ENCODE measurements at regions not wholly inside any gene's neighbourhood (a gene's known extent, or its start where the extent isn't known, plus 50 kb on each side); places are given as distances from the start of the nearest gene placed in this dataset.
A peak's percentile ranks its signal among the peaks of the same experiment; 100 is the strongest.
"Not testable (repeated sequence)": the region's sequence is repeated elsewhere in the genome, so short reads cannot be mapped to it uniquely, and the experiment has no call there.

GRCh38 chr18:22067109-22067508 lies 102.3 kb upstream of the GATA6 start:
- no peak overlapping the region for H3K4me3 ChIP-seq (ENCODE audit: low read length in 2 of 2)
- no peak overlapping the region for H3K27ac ChIP-seq (replicated peaks; ENCODE audit: low read length)
- no peaks in the 10 kb centered on the region for H3K36me3 ChIP-seq (replicated peaks in 1 of 2; ENCODE audit: control insufficient read depth in 2 of 2, insufficient read depth in 2 of 2, low read length in 2 of 2)
- peaks cover 0 to 4% of the 10 kb centered on the region in 2 donors for H3K4me1 ChIP-seq (ENCODE audit: control insufficient read depth in 2 of 2, insufficient read depth in 1 of 2, low read depth in 1 of 2, low read length in 2 of 2)
- no peak overlapping the region for H3K14ac ChIP-seq (ENCODE audit: low read length)
- H3K27me3 ChIP-seq (ENCODE audit: control insufficient read depth in 3 of 3, insufficient read depth in 3 of 3, low read depth in 1 of 3, low read length in 3 of 3): peaks cover 0 to 1% (median 0%) of the 10 kb centered on the region in 3 experiments
- no peaks in the 10 kb centered on the region for H3K79me1 ChIP-seq (ENCODE audit: low read depth, low read length)
- H3K9me3 ChIP-seq (replicated peaks in 1 of 2; ENCODE audit: control insufficient read depth in 2 of 2, insufficient read depth in 1 of 2, low read depth in 1 of 2, low read length in 2 of 2): no peaks in the 10 kb centered on the region
- H3K4me2 ChIP-seq (ENCODE audit: insufficient read depth, low read length, poor library complexity, severe bottlenecking): no peak overlapping the region
- no peak overlapping the region for H2BK15ac ChIP-seq (ENCODE audit: low read length)
- WGBS, 2 donors (ENCODE audit: extremely low coverage in 2 of 2, insufficient read length in 2 of 2, insufficient replicate concordance in 1 of 2): no CpG with 5 or more reads among the region's 2 CpGs
- H3K23ac ChIP-seq (ENCODE audit: low read depth, low read length, poor library complexity): no peak overlapping the region
- H2AK5ac ChIP-seq (ENCODE audit: low read depth, low read length): no peak overlapping the region
- H3K4ac ChIP-seq (ENCODE audit: low read length): no peak overlapping the region
- H3K18ac ChIP-seq (ENCODE audit: low read length): no peak overlapping the region
- H4K8ac ChIP-seq (ENCODE audit: low read depth, low read length): no peak overlapping the region
- H2AFZ ChIP-seq (ENCODE audit: low read length): no peak overlapping the region
- H2BK12ac ChIP-seq (ENCODE audit: low read length): no peak overlapping the region
- H2BK5ac ChIP-seq (ENCODE audit: low read length): no peak overlapping the region
- no peak for DNase-seq (ENCODE audit: low spot score)
- no peak overlapping the region for H4K91ac ChIP-seq (ENCODE audit: low read depth, low read length, poor library complexity)
- no peak overlapping the region for H2BK120ac ChIP-seq (ENCODE audit: low read depth, low read length)
- no peak overlapping the region for H3K9ac ChIP-seq (ENCODE audit: low read depth, low read length, poor library complexity)

GRCh38 chr18:22067682-22068081 lies 101.7 kb upstream of the GATA6 start:
- H3K23ac ChIP-seq (ENCODE audit: low read depth, low read length, poor library complexity): no peak overlapping the region
- H3K14ac ChIP-seq (ENCODE audit: low read length): no peak overlapping the region
- H3K9me3 ChIP-seq (replicated peaks in 1 of 2; ENCODE audit: control insufficient read depth in 2 of 2, insufficient read depth in 1 of 2, low read depth in 1 of 2, low read length in 2 of 2): no peaks in the 10 kb centered on the region
- no peak overlapping the region for H2BK15ac ChIP-seq (ENCODE audit: low read length)
- H3K36me3 ChIP-seq (replicated peaks in 1 of 2; ENCODE audit: control insufficient read depth in 2 of 2, insufficient read depth in 2 of 2, low read length in 2 of 2): no peaks in the 10 kb centered on the region
- no peak overlapping the region for H3K18ac ChIP-seq (ENCODE audit: low read length)
- H3K27me3 ChIP-seq (ENCODE audit: control insufficient read depth in 3 of 3, insufficient read depth in 3 of 3, low read depth in 1 of 3, low read length in 3 of 3): peaks cover 0 to 1% (median 0%) of the 10 kb centered on the region in 3 experiments
- H2BK12ac ChIP-seq (ENCODE audit: low read length): no peak overlapping the region
- no peak overlapping the region for H2BK5ac ChIP-seq (ENCODE audit: low read length)
- no peak for DNase-seq (ENCODE audit: low spot score)
- H3K27ac ChIP-seq (replicated peaks; ENCODE audit: low read length): no peak overlapping the region
- H4K91ac ChIP-seq (ENCODE audit: low read depth, low read length, poor library complexity): no peak overlapping the region
- no peak overlapping the region for H3K9ac ChIP-seq (ENCODE audit: low read depth, low read length, poor library complexity)
- no peak overlapping the region for H2AFZ ChIP-seq (ENCODE audit: low read length)
- H3K4me1 ChIP-seq (ENCODE audit: control insufficient read depth in 2 of 2, insufficient read depth in 1 of 2, low read depth in 1 of 2, low read length in 2 of 2): peaks cover 0 to 4% of the 10 kb centered on the region in 2 donors
- no peak overlapping the region for H3K4me3 ChIP-seq (ENCODE audit: low read length in 2 of 2)
- no peak overlapping the region for H4K8ac ChIP-seq (ENCODE audit: low read depth, low read length)
- H2BK120ac ChIP-seq (ENCODE audit: low read depth, low read length): no peak overlapping the region
- no peak overlapping the region for H3K4ac ChIP-seq (ENCODE audit: low read length)
- no peak overlapping the region for H3K4me2 ChIP-seq (ENCODE audit: insufficient read depth, low read length, poor library complexity, severe bottlenecking)
- WGBS, 2 donors (ENCODE audit: extremely low coverage in 2 of 2, insufficient read length in 2 of 2, insufficient replicate concordance in 1 of 2): no CpG with 5 or more reads among the region's 3 CpGs
- no peak overlapping the region for H2AK5ac ChIP-seq (ENCODE audit: low read depth, low read length)
- H3K79me1 ChIP-seq (ENCODE audit: low read depth, low read length): no peaks in the 10 kb centered on the region

DNA sequence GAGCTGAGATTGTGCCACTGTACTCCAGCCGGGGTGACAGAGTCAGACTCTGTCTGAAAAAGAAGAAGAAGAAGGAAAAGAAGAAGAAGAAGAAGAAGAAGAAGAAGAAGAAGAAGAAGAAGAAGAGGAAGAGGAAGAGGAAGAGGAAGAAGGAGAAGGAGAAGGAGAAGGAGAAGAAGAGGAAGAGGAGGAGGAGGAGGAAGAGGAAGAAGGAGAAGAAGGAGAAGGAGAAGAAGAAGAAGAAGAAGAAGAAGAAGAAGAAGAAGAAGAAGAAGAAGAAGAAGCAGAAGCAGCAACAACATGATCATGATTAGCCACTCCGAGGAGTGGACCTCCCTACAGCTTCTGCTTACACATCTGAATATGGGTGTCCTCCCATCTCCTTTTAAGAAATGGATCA lies 100.6 kb upstream of the GATA6 start:
- not testable (repeated sequence) for H2BK5ac ChIP-seq (ENCODE audit: low read length); DNase-seq (ENCODE audit: low spot score); H2BK120ac ChIP-seq (ENCODE audit: low read depth, low read length); H2BK12ac ChIP-seq (ENCODE audit: low read length); H2BK15ac ChIP-seq (ENCODE audit: low read length); H2AK5ac ChIP-seq (ENCODE audit: low read depth, low read length); H3K27ac ChIP-seq (replicated peaks; ENCODE audit: low read length); H3K4me2 ChIP-seq (ENCODE audit: insufficient read depth, low read length, poor library complexity, severe bottlenecking); H4K8ac ChIP-seq (ENCODE audit: low read depth, low read length); H3K23ac ChIP-seq (ENCODE audit: low read depth, low read length, poor library complexity); H3K18ac ChIP-seq (ENCODE audit: low read length); H3K4ac ChIP-seq (ENCODE audit: low read length); H3K27me3 ChIP-seq (ENCODE audit: control insufficient read depth in 3 of 3, insufficient read depth in 3 of 3, low read depth in 1 of 3, low read length in 3 of 3); H3K79me1 ChIP-seq (ENCODE audit: low read depth, low read length); H3K9me3 ChIP-seq (replicated peaks in 1 of 2; ENCODE audit: control insufficient read depth in 2 of 2, insufficient read depth in 1 of 2, low read depth in 1 of 2, low read length in 2 of 2); H3K4me3 ChIP-seq (ENCODE audit: low read length in 2 of 2); H3K36me3 ChIP-seq (replicated peaks in 1 of 2; ENCODE audit: control insufficient read depth in 2 of 2, insufficient read depth in 2 of 2, low read length in 2 of 2); H3K14ac ChIP-seq (ENCODE audit: low read length); H2AFZ ChIP-seq (ENCODE audit: low read length); H4K91ac ChIP-seq (ENCODE audit: low read depth, low read length, poor library complexity); H3K9ac ChIP-seq (ENCODE audit: low read depth, low read length, poor library complexity); H3K4me1 ChIP-seq (ENCODE audit: control insufficient read depth in 2 of 2, insufficient read depth in 1 of 2, low read depth in 1 of 2, low read length in 2 of 2)
- no CpG with 5 or more reads among the region's 2 CpGs for WGBS, 2 donors (ENCODE audit: extremely low coverage in 2 of 2, insufficient read length in 2 of 2, insufficient replicate concordance in 1 of 2)

DNA sequence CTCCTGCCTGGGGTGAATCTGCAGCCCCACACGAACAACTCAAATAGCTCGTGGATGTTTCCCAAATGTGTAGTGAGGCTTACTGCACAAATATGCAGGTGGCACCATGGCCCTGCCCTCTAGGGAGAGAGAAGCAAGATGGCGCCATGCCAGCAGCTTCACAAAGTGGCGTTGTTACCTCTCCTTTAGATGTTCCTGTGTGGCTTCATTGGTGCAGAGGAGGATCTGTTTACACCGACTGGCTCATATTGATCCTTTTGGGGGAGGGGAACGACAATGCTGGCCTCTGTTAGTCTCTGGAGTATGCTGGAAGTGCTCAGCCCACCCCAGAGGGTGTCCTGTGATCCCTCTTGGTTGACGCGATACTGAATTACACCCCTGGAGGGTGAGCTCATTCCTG lies 99.5 kb upstream of the GATA6 start:
- Histone ChIP-seq H4K8ac (ENCODE audit: low read depth, low read length) (no peak overlapping the region), H3K9me3 (replicated peaks in 1 of 2; ENCODE audit: control insufficient read depth in 2 of 2, insufficient read depth in 1 of 2, low read depth in 1 of 2, low read length in 2 of 2) (no peaks in the 10 kb centered on the region), H2BK15ac (ENCODE audit: low read length) (no peak overlapping the region), H3K18ac (ENCODE audit: low read length) (no peak overlapping the region), H3K4me1 (ENCODE audit: control insufficient read depth in 2 of 2, insufficient read depth in 1 of 2, low read depth in 1 of 2, low read length in 2 of 2) (peaks cover 0 to 4% of the 10 kb centered on the region in 2 donors), H3K27me3 (ENCODE audit: control insufficient read depth in 3 of 3, insufficient read depth in 3 of 3, low read depth in 1 of 3, low read length in 3 of 3) (peaks cover 0 to 1% (median 0%) of the 10 kb centered on the region in 3 experiments), H3K27ac (replicated peaks; ENCODE audit: low read length) (no peak overlapping the region), H3K14ac (ENCODE audit: low read length) (no peak overlapping the region), H3K4ac (ENCODE audit: low read length) (no peak overlapping the region), H2BK120ac (ENCODE audit: low read depth, low read length) (no peak overlapping the region), H3K36me3 (replicated peaks in 1 of 2; ENCODE audit: control insufficient read depth in 2 of 2, insufficient read depth in 2 of 2, low read length in 2 of 2) (no peaks in the 10 kb centered on the region), H2BK5ac (ENCODE audit: low read length) (no peak overlapping the region), H2BK12ac (ENCODE audit: low read length) (no peak overlapping the region), H3K4me3 (ENCODE audit: low read length in 2 of 2) (no peak overlapping the region), H2AFZ (ENCODE audit: low read length) (no peak overlapping the region), H3K79me1 (ENCODE audit: low read depth, low read length) (no peaks in the 10 kb centered on the region), H3K23ac (ENCODE audit: low read depth, low read length, poor library complexity) (no peak overlapping the region), H2AK5ac (ENCODE audit: low read depth, low read length) (peak overlapping the region; percentile 35), H4K91ac (ENCODE audit: low read depth, low read length, poor library complexity) (no peak overlapping the region), H3K9ac (ENCODE audit: low read depth, low read length, poor library complexity) (no peak overlapping the region), H3K4me2 (ENCODE audit: insufficient read depth, low read length, poor library complexity, severe bottlenecking) (no peak overlapping the region)
- no peak for DNase-seq (ENCODE audit: low spot score)
- WGBS, 2 donors (ENCODE audit: extremely low coverage in 2 of 2, insufficient read length in 2 of 2, insufficient replicate concordance in 1 of 2): no CpG with 5 or more reads among the region's 8 CpGs

Measured in neuronal stem cell (in vitro differentiated cells).